ENCODE measurements at regions not wholly inside any gene's neighbourhood (a gene's known extent, or its start where the extent isn't known, plus 50 kb on each side); places are given as distances from the start of the nearest gene placed in this dataset.

- TF ChIP-seq ZNF274 (IDR thresholded peaks at IDR 0.05; ENCODE audit: low read depth, low read length) (no peak), YY1 (IDR thresholded peaks at IDR 0.05; ENCODE audit: insufficient read depth, insufficient read length) (no peak)
Observed at GRCh38 chr7:131623154-131623553, 66.7 kb upstream of the PODXL start.

Data from NT2/D1 (cell line).